ENCODE measurements at regions not wholly inside any gene's neighbourhood (a gene's known extent, or its start where the extent isn't known, plus 50 kb on each side); places are given as distances from the start of the nearest gene placed in this dataset.

GRCh38 chr13:44293374-44293773 lies 80.2 kb upstream of the SERP2 start:
- ATAC-seq = no peak

- ATAC-seq = peak; percentile 80 to 84
Measured at GRCh38 chr13:44293908-44294735, 79.5 kb upstream of the SERP2 start.

GRCh38 chr13:44294876-44295275 lies 78.7 kb upstream of the SERP2 start:
- no peak for ATAC-seq

- ATAC-seq = no peak
Measured at GRCh38 chr13:44296856-44297255, 76.8 kb upstream of the SERP2 start.

- ATAC-seq = no peak
Measured at GRCh38 chr13:44298314-44298713, 75.3 kb upstream of the SERP2 start.

- no peak for ATAC-seq
Measured at GRCh38 chr13:44299152-44299943, 74.3 kb upstream of the SERP2 start.

- ATAC-seq = peak; percentile 63 to 75
Measured at GRCh38 chr13:44300895-44301638, 72.6 kb upstream of the SERP2 start.

- no peak for ATAC-seq
Measured at GRCh38 chr13:44301639-44302015, 72.0 kb upstream of the SERP2 start.

- no peak for ATAC-seq
Measured at GRCh38 chr13:44302233-44302632, 71.4 kb upstream of the SERP2 start.

GRCh38 chr13:44302940-44303575 lies 70.6 kb upstream of the SERP2 start:
- no peak for ATAC-seq

GRCh38 chr13:44303681-44304432 lies 69.8 kb upstream of the SERP2 start:
- no peak for ATAC-seq

GRCh38 chr13:44304433-44304725 lies 69.2 kb upstream of the SERP2 start:
- no peak for ATAC-seq

- ATAC-seq = no peak
Measured at GRCh38 chr13:44305286-44305685, 68.3 kb upstream of the SERP2 start.

- no peak for ATAC-seq
Measured at GRCh38 chr13:44305917-44306370, 67.7 kb upstream of the SERP2 start.

- no peak for ATAC-seq
Measured at GRCh38 chr13:44306371-44307192, 67.0 kb upstream of the SERP2 start.

GRCh38 chr13:44307255-44307654 lies 66.4 kb upstream of the SERP2 start:
- no peak for ATAC-seq

- ATAC-seq = no peak
Measured at GRCh38 chr13:44307844-44308243, 65.8 kb upstream of the SERP2 start.

GRCh38 chr13:44308352-44308751 lies 65.3 kb upstream of the SERP2 start:
- no peak for ATAC-seq

- no peak for ATAC-seq
Measured at GRCh38 chr13:44309794-44310757, 63.5 kb upstream of the SERP2 start.

Data from activated CD4-positive, CD25-positive, alpha-beta regulatory T cell treated with anti-CD3 and anti-CD28 coated beads, Interleukin-2, amount 50 U/mL, for 24 hours (primary cell).